ENCODE measurements at regions not wholly inside any gene's neighbourhood (a gene's known extent, or its start where the extent isn't known, plus 50 kb on each side); places are given as distances from the start of the nearest gene placed in this dataset.
A peak's percentile ranks its signal among the peaks of the same experiment; 100 is the strongest.

DNA sequence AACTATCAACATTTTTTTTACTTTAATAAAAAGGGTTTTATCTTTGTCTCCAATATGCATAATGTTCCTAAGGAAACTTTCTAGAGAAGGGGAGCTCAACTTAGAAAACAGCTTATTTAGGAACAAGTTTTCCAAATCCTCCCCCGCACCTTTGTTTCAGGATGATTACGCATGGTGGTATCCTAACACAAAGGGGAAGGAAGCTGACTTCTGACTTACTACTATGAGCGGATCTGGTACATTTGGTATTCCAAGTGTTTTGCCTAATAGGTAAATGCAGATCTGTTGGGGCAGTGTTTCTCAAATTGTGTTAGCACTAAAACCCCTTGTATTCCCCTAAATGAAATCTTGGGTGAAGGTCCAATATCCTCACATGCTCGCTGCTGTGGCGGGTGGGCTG, 229.3 kb upstream of the KLF14 start:
- ATAC-seq (ENCODE audit: low FRiP score), result no peak
- TF ChIP-seq, protein P1, sequence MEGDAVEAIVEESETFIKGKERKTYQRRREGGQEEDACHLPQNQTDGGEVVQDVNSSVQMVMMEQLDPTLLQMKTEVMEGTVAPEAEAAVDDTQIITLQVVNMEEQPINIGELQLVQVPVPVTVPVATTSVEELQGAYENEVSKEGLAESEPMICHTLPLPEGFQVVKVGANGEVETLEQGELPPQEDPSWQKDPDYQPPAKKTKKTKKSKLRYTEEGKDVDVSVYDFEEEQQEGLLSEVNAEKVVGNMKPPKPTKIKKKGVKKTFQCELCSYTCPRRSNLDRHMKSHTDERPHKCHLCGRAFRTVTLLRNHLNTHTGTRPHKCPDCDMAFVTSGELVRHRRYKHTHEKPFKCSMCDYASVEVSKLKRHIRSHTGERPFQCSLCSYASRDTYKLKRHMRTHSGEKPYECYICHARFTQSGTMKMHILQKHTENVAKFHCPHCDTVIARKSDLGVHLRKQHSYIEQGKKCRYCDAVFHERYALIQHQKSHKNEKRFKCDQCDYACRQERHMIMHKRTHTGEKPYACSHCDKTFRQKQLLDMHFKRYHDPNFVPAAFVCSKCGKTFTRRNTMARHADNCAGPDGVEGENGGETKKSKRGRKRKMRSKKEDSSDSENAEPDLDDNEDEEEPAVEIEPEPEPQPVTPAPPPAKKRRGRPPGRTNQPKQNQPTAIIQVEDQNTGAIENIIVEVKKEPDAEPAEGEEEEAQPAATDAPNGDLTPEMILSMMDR (IDR thresholded peaks at IDR 0.05), result no peak
- no peak for DNase-seq (ENCODE audit: low spot score)

DNA sequence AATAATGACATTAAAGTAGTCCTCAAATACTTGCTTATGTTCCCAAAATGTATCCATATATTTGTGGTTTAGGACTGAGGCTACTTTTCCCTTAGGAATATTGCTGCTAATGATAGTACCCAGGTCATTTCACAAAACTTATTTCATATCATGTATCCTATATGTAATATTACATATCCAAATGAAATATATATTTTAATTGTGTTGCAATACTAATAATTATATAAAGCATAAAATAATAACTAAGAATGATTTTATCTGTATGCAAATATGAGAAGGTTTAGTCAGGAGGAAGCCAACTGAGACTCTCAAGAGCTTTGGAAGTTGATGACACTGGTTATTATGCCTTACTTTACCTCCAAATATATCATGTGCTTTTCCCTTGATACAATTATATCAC, 231.5 kb upstream of the KLF14 start:
- TF ChIP-seq, protein P1 (IDR thresholded peaks at IDR 0.05), result no peak
- no peak for ATAC-seq (ENCODE audit: low FRiP score)
- no peak for DNase-seq (ENCODE audit: low spot score)

DNA sequence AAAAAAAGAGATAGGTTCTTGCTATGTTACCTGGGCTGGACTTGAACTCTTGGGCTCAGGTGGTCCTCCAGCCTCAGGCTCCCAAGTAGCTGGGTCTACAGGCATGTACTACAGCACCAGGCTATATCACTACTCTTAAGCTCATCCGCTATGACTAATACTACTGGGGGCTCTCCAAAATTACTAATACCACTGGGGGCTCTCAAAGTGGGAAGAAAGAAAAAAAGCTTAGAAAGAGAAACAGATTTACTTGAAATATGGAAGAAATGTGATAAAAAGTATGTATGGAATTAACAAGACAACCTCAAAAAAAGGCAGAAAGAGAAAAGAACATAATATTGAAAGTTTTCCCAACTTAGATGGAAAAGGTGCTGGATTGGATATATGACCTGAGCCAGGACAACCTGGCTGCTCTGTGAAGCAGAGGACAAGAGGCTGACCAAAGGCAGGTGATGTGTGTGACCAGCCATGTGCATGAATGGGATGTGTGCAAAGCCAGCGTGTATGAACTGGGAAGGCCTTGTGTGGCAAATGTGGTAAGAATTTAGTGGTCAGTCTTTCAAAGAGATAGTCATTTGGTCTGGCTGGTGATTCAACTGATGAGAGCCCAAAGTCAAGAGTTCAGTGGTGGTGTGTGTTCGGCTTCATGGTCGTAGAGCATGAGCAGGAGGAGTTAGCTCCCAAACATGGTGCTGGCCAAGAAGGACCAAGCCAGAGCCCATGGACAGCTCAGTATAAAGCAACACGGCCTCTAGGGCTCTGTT, 232.4 kb upstream of the KLF14 start:
- no peak for DNase-seq (ENCODE audit: low spot score)
- no peak for ATAC-seq (ENCODE audit: low FRiP score)
- TF ChIP-seq, protein P1 (IDR thresholded peaks at IDR 0.05), result no peak

DNA sequence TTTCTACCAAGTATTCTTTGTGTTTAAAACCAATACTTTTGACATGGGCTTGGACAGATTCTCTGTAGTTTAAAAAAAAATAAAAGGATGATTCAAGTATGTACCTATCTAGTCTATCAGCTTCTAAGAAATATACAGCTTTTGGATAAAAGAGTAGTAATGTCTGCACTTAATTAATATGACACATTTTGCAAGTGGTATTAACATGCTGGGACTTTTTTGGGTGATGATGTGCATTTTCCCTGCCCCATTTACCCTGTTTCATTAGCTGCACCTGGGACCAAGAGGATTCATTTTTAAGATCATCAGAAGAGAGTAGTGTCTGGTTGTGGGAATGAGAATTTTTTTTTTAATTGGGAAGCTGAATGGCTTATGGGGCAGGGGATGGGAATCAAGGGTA, 236.2 kb upstream of the KLF14 start:
- DNase-seq (ENCODE audit: low spot score) (no peak), ATAC-seq (ENCODE audit: low FRiP score) (no peak)
- TF ChIP-seq, protein P1 (IDR thresholded peaks at IDR 0.05), result no peak

DNA sequence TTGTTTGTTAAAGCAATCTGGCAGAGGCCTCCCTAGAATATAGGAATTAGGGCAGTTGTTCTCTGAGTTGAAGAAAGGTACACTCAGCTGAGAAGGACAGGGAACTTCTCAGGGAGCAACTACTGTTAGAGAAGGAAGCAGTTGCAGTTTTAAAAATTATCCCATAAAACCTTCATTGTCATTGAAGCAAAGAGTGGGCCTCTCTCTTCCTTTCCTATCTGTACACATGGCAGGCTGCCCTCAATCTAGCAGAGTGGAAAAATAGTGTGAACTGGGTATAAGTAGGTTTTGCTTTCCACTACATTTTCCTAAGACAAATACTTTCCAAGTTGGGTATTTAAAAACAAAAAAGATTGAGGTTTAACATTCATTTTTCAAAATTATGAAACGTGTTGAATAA, 236.7 kb upstream of the KLF14 start:
- TF ChIP-seq, protein P1 (IDR thresholded peaks at IDR 0.05), result no peak
- no peak for DNase-seq (ENCODE audit: low spot score)
- peak; percentile 30 for ATAC-seq (ENCODE audit: low FRiP score)

DNA sequence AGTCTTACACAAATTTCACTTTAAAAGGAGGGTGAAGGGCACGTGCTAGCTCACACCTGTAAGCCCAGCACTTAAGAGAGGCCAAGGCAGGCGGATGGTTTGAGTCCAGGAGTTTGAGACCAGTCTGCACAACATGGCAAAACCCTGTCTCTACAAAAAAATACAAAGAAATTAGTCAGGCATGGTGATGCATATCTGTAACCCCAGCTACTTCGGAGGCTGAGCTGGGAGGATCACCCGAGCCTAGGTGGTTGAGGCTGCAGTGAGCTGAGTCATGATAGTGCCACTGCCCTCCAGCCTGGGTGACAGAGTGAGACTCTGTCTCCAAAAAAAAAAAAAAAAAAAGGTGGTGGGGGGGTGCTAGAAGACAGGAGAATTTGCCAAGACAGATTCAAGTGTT, 237.3 kb upstream of the KLF14 start:
- DNase-seq (ENCODE audit: low spot score) (no peak), ATAC-seq (ENCODE audit: low FRiP score) (no peak)
- TF ChIP-seq, protein P1 (IDR thresholded peaks at IDR 0.05), result no peak

DNA sequence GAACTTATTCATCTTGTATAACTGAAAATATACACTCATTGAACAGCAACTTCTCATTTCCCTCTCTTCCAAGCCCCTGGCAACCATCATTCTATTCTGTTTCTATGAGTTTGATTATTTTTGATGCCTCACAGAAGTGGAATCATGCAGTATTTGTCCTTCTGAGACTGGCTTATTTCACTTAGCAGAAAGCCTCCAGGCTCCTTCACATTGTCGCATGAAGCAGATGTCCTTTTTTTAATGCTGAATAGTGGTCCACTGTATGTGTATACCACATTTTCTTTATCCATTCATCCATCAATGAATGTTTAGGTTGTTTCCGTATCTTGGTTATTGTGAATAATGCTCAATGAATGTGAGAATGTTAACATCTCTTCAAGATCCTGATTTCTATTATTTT, 238.2 kb upstream of the KLF14 start:
- DNase-seq (ENCODE audit: low spot score) (no peak), ATAC-seq (ENCODE audit: low FRiP score) (no peak)
- TF ChIP-seq, protein P1 (IDR thresholded peaks at IDR 0.05), result no peak

All from omental fat pad (tissue), 3 donors.